22Rv1 (cell line): ENCODE measurements at regions not wholly inside any gene's neighbourhood (a gene's known extent, or its start where the extent isn't known, plus 50 kb on each side); places are given as distances from the start of the nearest gene placed in this dataset.
"Not testable (repeated sequence)": the region's sequence is repeated elsewhere in the genome, so short reads cannot be mapped to it uniquely, and the experiment has no call there.

ENCODE experiments used
- ZFX ChIP-seq: fragments of 450-650 bp; IDR thresholded peaks from 2 replicates; pipeline ENCODE4 v1.6.1; 2017; ENCODE audit warnings: antibody characterized with exemption, borderline replicate concordance
- TF ChIP-seq, protein P1 (sequence below): fragments of 450-650 bp; IDR thresholded peaks from 2 replicates; pipeline ENCODE4 v1.5.1; 2017; ENCODE audit warnings: mild to moderate bottlenecking

DNA sequence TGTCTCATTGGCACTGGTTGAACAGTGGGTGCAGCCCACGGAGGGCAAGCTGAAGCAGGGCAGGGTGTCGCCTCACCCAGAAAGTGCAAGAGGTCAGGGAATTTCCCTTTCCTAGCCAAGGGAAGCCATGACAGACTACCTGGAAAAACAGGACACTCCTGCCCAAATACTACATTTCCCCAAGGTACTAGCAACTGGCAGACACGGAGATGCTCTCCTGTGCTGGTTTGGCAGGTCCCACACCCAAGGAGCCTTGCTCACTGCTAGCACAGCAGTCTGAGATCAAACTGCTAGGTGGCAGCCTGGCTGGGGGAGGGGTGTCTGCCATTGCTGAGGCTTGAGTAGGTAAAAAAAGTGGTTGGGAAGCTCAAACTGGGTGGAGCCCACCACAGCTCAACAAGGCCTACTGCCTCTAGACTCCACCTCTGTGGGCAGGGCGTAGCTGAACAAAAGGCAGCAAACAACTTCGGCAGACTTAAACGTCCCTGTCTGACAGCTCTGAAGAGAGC, 382.7 kb upstream of the NMUR2 start:
- TF ChIP-seq, protein P1, sequence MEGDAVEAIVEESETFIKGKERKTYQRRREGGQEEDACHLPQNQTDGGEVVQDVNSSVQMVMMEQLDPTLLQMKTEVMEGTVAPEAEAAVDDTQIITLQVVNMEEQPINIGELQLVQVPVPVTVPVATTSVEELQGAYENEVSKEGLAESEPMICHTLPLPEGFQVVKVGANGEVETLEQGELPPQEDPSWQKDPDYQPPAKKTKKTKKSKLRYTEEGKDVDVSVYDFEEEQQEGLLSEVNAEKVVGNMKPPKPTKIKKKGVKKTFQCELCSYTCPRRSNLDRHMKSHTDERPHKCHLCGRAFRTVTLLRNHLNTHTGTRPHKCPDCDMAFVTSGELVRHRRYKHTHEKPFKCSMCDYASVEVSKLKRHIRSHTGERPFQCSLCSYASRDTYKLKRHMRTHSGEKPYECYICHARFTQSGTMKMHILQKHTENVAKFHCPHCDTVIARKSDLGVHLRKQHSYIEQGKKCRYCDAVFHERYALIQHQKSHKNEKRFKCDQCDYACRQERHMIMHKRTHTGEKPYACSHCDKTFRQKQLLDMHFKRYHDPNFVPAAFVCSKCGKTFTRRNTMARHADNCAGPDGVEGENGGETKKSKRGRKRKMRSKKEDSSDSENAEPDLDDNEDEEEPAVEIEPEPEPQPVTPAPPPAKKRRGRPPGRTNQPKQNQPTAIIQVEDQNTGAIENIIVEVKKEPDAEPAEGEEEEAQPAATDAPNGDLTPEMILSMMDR, result not testable (repeated sequence)
- TF ChIP-seq ZFX, result not testable (repeated sequence)
